HL-60 (cell line): ENCODE measurements at regions not wholly inside any gene's neighbourhood (a gene's known extent, or its start where the extent isn't known, plus 50 kb on each side); places are given as distances from the start of the nearest gene placed in this dataset.

Experiments used
- POLR2AphosphoS5 ChIP-seq: IDR thresholded peaks from 2 replicates; pipeline ENCODE4 v1.6.1; 2012; ENCODE audit warnings: low read depth
- SPI1 ChIP-seq: IDR thresholded peaks from 2 replicates; pipeline ENCODE4 v1.6.1; 2012; ENCODE audit warnings: low read depth, mild to moderate bottlenecking, borderline replicate concordance
- TF ChIP-seq, protein P1 (sequence below): IDR thresholded peaks from one replicate; pipeline ENCODE4 v1.5.1; 2011; ENCODE audit warnings: low read length, control low read depth, inconsistent platforms; ENCODE audit not compliant: insufficient read depth
- TF ChIP-seq, protein P2 (sequence below): IDR thresholded peaks from 2 replicates; pipeline ENCODE4 v1.6.1; 2012; ENCODE audit warnings: low read depth; ENCODE audit not compliant: insufficient replicate concordance

DNA sequence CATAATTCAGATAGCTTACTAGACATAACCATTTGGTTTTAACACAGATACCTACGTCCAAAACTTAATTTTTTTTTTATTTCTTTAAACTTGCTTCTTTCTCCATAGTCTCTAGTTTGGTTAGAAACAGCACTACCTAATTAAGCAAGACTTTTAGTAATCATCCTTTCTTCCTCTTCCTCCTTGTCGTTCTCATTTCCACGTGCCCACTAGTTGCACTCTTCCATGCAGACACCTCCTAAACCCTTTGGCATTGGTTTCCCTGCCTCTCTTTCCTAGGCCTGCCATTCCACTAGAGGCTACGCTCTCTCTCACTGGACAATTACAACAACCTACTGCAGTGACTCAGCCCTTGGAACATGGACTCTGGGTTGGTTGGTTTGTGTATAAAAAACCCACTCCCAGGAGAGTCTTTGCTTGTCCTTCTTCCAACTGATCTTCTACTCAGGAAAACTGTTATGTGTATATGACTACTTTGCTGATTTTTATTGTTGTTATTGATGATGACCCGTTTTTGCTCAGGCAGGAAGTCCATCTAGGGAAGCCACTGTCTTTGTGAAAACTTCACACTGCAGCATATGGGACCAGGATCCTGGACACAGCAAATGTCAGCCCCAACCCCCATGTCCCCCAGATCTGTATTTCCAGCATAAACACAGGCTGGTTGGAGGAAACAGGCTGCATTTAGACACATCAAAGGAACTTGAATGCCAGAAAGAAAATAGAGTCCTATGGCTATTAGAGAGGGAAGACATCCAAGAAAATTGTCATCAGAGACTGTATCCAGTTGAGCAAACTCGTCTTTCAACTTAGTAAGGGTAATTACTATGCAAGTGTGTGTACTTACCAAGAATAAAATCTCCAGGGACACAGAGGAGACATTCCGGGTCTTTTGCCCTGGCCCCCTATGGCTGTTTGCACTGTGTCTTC lies 503.2 kb downstream of the GADD45G start:
- TF ChIP-seq, protein P1, sequence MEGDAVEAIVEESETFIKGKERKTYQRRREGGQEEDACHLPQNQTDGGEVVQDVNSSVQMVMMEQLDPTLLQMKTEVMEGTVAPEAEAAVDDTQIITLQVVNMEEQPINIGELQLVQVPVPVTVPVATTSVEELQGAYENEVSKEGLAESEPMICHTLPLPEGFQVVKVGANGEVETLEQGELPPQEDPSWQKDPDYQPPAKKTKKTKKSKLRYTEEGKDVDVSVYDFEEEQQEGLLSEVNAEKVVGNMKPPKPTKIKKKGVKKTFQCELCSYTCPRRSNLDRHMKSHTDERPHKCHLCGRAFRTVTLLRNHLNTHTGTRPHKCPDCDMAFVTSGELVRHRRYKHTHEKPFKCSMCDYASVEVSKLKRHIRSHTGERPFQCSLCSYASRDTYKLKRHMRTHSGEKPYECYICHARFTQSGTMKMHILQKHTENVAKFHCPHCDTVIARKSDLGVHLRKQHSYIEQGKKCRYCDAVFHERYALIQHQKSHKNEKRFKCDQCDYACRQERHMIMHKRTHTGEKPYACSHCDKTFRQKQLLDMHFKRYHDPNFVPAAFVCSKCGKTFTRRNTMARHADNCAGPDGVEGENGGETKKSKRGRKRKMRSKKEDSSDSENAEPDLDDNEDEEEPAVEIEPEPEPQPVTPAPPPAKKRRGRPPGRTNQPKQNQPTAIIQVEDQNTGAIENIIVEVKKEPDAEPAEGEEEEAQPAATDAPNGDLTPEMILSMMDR, result no peak
- no peak for TF ChIP-seq POLR2AphosphoS5
- TF ChIP-seq, protein P2, sequence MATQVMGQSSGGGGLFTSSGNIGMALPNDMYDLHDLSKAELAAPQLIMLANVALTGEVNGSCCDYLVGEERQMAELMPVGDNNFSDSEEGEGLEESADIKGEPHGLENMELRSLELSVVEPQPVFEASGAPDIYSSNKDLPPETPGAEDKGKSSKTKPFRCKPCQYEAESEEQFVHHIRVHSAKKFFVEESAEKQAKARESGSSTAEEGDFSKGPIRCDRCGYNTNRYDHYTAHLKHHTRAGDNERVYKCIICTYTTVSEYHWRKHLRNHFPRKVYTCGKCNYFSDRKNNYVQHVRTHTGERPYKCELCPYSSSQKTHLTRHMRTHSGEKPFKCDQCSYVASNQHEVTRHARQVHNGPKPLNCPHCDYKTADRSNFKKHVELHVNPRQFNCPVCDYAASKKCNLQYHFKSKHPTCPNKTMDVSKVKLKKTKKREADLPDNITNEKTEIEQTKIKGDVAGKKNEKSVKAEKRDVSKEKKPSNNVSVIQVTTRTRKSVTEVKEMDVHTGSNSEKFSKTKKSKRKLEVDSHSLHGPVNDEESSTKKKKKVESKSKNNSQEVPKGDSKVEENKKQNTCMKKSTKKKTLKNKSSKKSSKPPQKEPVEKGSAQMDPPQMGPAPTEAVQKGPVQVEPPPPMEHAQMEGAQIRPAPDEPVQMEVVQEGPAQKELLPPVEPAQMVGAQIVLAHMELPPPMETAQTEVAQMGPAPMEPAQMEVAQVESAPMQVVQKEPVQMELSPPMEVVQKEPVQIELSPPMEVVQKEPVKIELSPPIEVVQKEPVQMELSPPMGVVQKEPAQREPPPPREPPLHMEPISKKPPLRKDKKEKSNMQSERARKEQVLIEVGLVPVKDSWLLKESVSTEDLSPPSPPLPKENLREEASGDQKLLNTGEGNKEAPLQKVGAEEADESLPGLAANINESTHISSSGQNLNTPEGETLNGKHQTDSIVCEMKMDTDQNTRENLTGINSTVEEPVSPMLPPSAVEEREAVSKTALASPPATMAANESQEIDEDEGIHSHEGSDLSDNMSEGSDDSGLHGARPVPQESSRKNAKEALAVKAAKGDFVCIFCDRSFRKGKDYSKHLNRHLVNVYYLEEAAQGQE, result no peak
- TF ChIP-seq SPI1, result no peak; the same call in 1 of the 2 replicates
